K562 (cell line): ENCODE measurements at regions not wholly inside any gene's neighbourhood (a gene's known extent, or its start where the extent isn't known, plus 50 kb on each side); places are given as distances from the start of the nearest gene placed in this dataset.

Experiments
- CCNT2 ChIP-seq: IDR thresholded peaks from 2 replicates; pipeline ENCODE4 v1.6.1; 2011; ENCODE audit warnings: borderline replicate concordance, low read depth, mild to moderate bottlenecking, moderate library complexity, mixed read lengths, low read length; ENCODE audit not compliant: insufficient read length; ENCODE audit errors: extremely low read depth
- ELF1 ChIP-seq: fragments of 200-800 bp; sonication (Bioruptor generic); IDR thresholded peaks from 2 replicates; pipeline ENCODE4 v1.6.1; 2016; ENCODE audit warnings: missing genetic modification characterization, missing compliant biosample characterization
- GMEB1 ChIP-seq: fragments of 250-450 bp; sonication (Bioruptor Pico); IDR thresholded peaks from 2 replicates; pipeline ENCODE4 v1.4.0; 2020; ENCODE audit warnings: mild to moderate bottlenecking
- MITF ChIP-seq: IDR thresholded peaks from 2 replicates; pipeline ENCODE4 v1.6.1; 2014; ENCODE audit warnings: antibody characterized with exemption
- RAD51 ChIP-seq: fragments of 450-650 bp; IDR thresholded peaks from 2 replicates; pipeline ENCODE4 v1.7.1; 2016; ENCODE audit warnings: low read depth, mild to moderate bottlenecking, borderline replicate concordance
- STAG1 ChIP-seq: sonication (generic); formaldehyde crosslinking; IDR thresholded peaks from 2 replicates; pipeline ENCODE4 v1.5.0; 2020; ENCODE audit warnings: missing genetic modification reagents, borderline replicate concordance
- ZBTB9 ChIP-seq: fragments of 450-650 bp; formaldehyde crosslinking; IDR thresholded peaks from 2 replicates; pipeline ENCODE4 v1.4.0; 2020; ENCODE audit warnings: mild to moderate bottlenecking, moderate library complexity

GRCh38 chr10:107708981-107709380, 544.5 kb upstream of the SORCS1 start (continued):
- no peak for TF ChIP-seq RAD51
- TF ChIP-seq MITF, result no peak
- TF ChIP-seq ZBTB9 (CRISPR knock-in tag), result no peak
- TF ChIP-seq CCNT2, result no peak
- TF ChIP-seq ELF1, result no peak
- TF ChIP-seq STAG1 (CRISPR knock-in tag), result no peak
- TF ChIP-seq GMEB1 (CRISPR knock-in tag), result no peak
